WERI-Rb-1 (cell line): ENCODE measurements at regions not wholly inside any gene's neighbourhood (a gene's known extent, or its start where the extent isn't known, plus 50 kb on each side); places are given as distances from the start of the nearest gene placed in this dataset.

Source experiments
- DNase-seq: peaks from one replicate; pipeline ENCODE4 v3.0.0-alpha.2; 2020
- H3K27ac ChIP-seq: fragments of 250-450 bp; sonication (Bioruptor Pico); 2 replicates; pipeline ENCODE4 v1.5.1; 2020; ENCODE audit warnings: mild to moderate bottlenecking, moderate library complexity
- H3K27me3 ChIP-seq: fragments of 250-450 bp; sonication (Bioruptor Pico); 2 replicates; pipeline ENCODE4 v1.5.1; 2021; ENCODE audit warnings: mild to moderate bottlenecking, low read depth, moderate library complexity; ENCODE audit not compliant: insufficient read depth, severe bottlenecking
- H3K36me3 ChIP-seq: fragments of 250-450 bp; sonication (Bioruptor Pico); 2 replicates; pipeline ENCODE4 v1.5.1; 2020; ENCODE audit warnings: mild to moderate bottlenecking, moderate library complexity
- H3K4me3 ChIP-seq: 2 replicates; pipeline ENCODE4 v1.5.1; 2011; ENCODE audit warnings: low read depth, mild to moderate bottlenecking, control low read depth, low read length
- H3K9me3 ChIP-seq: fragments of 250-450 bp; sonication (Bioruptor Pico); 2 replicates; pipeline ENCODE4 v1.5.1; 2021; ENCODE audit warnings: mild to moderate bottlenecking, moderate library complexity; ENCODE audit not compliant: severe bottlenecking
- TF ChIP-seq, protein P1 (sequence below): IDR thresholded peaks from 2 replicates; pipeline ENCODE4 v1.5.1; 2011; ENCODE audit warnings: low read depth, mild to moderate bottlenecking, control low read depth, inconsistent platforms, low read length

DNA sequence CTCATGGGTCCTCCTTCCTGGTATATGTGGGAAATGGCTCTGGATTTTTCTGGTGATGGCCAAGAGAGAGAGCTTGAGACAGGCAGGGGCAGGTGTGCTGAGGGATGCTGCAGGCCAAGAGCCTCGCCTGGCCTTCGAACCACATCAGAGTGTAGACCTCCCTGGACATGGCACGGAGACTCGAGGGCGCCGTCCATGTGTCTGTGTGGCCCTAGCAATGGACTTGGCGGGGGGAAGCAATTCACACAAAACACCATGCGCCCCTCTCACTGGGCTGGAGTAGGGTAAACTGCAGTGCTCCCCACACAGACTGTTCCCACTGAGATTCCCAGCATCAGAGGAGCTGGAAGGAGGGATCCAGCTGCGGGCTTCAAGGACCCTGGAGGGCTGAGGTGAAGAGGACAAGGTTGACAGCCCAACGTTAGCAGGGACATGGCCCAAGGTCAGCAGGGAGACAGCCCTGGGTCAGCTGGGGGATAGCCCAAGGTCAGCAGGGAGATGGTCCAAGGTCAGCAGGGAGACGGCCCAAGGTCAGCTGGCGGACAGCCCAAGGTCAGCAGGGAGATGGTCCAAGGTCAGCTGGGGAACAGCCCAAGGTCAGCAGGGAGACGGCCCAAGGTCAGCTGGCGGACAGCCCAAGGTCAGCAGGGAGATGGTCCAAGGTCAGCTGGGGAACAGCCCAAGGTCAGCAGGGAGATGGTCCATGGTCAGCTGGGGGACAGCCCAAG lies 75.4 kb upstream of the HDAC4 start:
- TF ChIP-seq, protein P1, sequence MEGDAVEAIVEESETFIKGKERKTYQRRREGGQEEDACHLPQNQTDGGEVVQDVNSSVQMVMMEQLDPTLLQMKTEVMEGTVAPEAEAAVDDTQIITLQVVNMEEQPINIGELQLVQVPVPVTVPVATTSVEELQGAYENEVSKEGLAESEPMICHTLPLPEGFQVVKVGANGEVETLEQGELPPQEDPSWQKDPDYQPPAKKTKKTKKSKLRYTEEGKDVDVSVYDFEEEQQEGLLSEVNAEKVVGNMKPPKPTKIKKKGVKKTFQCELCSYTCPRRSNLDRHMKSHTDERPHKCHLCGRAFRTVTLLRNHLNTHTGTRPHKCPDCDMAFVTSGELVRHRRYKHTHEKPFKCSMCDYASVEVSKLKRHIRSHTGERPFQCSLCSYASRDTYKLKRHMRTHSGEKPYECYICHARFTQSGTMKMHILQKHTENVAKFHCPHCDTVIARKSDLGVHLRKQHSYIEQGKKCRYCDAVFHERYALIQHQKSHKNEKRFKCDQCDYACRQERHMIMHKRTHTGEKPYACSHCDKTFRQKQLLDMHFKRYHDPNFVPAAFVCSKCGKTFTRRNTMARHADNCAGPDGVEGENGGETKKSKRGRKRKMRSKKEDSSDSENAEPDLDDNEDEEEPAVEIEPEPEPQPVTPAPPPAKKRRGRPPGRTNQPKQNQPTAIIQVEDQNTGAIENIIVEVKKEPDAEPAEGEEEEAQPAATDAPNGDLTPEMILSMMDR, result no peak
- H3K36me3 ChIP-seq, result no peaks in the 10 kb centered on the region
- H3K4me3 ChIP-seq, result no peak overlapping the region
- peaks cover 89% of the 10 kb centered on the region for H3K27me3 ChIP-seq
- H3K9me3 ChIP-seq, result no peaks in the 10 kb centered on the region
- no peak overlapping the region for H3K27ac ChIP-seq
- DNase-seq, result no peak

DNA sequence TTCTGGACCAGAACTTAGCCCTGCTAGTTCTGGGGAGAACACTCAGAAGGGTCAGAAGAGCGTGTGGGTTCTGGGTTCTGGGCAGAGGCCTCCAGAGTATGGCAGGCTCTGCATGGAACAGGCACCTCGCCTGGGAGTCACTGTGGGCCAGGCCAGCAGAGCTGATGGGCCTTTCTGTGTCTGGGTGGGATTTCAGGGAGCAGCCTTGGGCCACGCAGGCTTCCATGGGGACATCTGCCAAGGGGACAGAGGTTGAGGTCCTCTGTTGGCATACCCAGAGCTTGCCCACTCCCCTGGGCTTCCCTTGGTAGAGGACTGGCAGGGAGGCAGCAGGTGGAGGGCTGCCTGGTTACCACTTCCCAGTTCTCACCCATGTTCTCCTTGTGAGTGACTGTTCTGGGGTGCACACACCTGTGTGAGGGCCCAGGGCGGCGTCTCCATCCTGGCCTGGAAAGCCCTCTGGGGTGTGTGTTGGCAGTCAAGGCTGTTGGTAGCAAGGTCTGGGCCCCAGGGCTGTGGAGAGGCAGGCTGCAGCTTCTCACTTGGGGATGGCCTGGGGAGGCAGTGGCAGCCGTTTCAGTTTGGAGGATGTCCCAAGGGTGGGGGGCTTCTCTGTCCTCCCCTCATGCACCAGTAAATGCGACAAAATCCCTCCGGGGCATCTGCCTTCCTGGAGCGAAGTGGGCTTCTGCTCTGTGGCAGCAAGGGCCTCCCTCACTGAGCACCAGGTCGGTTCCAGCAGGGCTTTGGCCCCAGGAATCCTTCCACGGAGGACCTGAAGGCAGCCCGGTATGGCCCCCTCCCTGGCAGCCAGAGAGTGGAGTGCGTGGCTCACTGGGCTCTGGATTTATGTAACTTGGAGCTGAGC lies 74.6 kb upstream of the HDAC4 start:
- no peak for DNase-seq
- peaks cover 89% of the 10 kb centered on the region for H3K27me3 ChIP-seq
- H3K36me3 ChIP-seq, result no peaks in the 10 kb centered on the region
- TF ChIP-seq, protein P1, result no peak
- H3K9me3 ChIP-seq, result no peaks in the 10 kb centered on the region
- H3K27ac ChIP-seq, result no peak overlapping the region
- H3K4me3 ChIP-seq, result no peak overlapping the region

DNA sequence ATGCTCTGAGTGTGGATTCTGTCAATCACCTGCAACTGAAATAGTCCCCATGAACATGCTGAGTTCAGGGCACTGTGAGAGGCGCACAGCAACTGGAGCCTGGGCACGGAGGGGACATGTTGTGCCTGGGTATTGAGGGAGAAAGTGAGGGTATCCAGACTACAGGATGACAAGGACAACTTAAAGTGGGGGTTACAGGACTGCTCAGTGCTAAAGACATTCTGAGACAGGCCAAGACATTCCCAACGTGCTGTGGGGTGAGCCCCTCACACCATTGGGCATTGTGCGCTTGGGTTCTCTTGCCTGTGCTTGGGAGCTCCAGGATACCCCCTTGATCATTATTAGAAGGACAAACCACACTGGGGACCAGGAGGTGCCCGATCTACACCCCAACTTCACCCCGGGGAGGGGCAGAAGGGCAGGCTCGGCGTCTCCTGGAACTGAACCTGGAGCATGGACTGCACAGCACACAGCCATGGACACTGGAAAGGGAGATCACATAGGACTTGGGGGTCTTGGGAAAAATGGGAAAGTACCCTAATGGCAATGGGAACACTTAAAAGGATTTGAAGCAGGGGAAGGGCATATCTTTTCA lies 72.5 kb upstream of the HDAC4 start:
- no peak overlapping the region for H3K27ac ChIP-seq

DNA sequence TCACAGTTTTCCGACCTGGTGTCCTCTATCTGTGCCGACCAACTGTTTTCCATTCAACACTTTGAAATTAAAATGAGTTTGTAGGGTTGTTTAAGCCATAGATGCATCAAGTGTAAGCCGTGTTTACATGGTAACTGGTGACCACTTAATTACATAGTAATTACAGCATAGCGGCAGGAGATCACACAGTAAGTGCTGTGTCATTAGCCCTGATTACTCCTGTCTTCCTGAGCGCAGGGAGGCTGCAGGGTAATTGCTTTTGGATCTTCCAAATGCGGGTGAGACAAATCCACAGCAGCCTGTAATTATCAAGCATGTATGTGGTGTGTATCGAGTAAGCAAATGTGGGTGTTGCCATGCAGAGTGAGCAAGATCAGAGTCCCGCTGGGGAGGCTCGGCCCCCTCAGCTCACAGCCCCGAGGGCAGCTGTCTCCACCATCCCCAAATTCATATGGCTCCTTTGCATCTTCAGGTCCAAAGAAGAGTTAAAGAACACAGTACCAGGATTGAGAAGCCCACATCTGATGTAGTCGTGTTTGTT lies 71.5 kb upstream of the HDAC4 start:
- H3K27me3 ChIP-seq, result peaks cover 88% of the 10 kb centered on the region
- no peak overlapping the region for H3K27ac ChIP-seq
- TF ChIP-seq, protein P1, result no peak
- H3K4me3 ChIP-seq, result no peak overlapping the region
- H3K36me3 ChIP-seq, result no peaks in the 10 kb centered on the region
- peaks cover 8% of the 10 kb centered on the region for H3K9me3 ChIP-seq
- DNase-seq, result no peak

More for the DNA sequence above, 72.5 kb upstream of the HDAC4 start:
- H3K9me3 ChIP-seq, result peaks cover 8% of the 10 kb centered on the region
- no peaks in the 10 kb centered on the region for H3K36me3 ChIP-seq
- no peak overlapping the region for H3K4me3 ChIP-seq
- DNase-seq, result no peak
- H3K27me3 ChIP-seq, result peaks cover 89% of the 10 kb centered on the region
- TF ChIP-seq, protein P1, result no peak

DNA sequence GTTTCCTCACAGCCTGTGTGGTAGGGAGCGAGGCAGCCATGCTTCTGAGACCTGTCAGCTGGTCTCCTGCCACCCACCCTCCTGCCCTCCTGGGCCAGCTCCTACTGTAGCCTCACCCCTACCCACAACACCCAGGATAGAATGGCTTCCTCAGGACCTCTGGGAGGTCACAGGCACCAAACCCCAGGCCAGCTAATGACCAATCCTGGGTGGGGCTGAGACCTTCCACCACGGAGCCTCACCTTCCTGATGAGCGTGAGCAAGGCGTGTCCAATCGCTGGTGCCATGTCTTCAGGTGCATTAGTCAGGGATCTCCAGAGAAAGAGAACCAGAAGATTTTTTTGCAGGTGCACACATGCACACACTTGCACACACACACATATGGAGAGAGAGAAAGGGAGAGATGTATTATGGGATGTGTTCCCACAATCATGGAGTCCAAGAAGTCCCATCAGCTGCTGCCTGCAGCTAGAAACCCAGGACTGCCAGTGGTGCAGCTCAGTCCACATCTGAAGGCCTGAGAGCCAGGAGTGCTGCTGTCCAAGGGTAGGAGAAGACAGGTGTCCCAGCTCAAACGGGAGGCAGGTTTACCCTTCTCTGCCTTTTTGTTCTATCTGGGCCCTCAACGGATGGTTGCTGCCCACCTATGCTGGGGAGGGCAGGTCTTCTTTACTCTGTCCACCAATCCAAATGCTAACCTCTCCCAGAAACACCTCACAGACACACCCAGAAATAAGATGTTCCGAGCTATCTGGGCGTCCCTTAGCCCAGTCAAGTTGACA lies 70.4 kb upstream of the HDAC4 start:
- peaks cover 8% of the 10 kb centered on the region for H3K9me3 ChIP-seq
- peaks cover 94% of the 10 kb centered on the region for H3K27me3 ChIP-seq
- H3K27ac ChIP-seq, result no peak overlapping the region
- no peaks in the 10 kb centered on the region for H3K36me3 ChIP-seq
- TF ChIP-seq, protein P1, result no peak
- no peak for DNase-seq
- no peak overlapping the region for H3K4me3 ChIP-seq
